ENCODE measurements at regions not wholly inside any gene's neighbourhood (a gene's known extent, or its start where the extent isn't known, plus 50 kb on each side); places are given as distances from the start of the nearest gene placed in this dataset.

DNA sequence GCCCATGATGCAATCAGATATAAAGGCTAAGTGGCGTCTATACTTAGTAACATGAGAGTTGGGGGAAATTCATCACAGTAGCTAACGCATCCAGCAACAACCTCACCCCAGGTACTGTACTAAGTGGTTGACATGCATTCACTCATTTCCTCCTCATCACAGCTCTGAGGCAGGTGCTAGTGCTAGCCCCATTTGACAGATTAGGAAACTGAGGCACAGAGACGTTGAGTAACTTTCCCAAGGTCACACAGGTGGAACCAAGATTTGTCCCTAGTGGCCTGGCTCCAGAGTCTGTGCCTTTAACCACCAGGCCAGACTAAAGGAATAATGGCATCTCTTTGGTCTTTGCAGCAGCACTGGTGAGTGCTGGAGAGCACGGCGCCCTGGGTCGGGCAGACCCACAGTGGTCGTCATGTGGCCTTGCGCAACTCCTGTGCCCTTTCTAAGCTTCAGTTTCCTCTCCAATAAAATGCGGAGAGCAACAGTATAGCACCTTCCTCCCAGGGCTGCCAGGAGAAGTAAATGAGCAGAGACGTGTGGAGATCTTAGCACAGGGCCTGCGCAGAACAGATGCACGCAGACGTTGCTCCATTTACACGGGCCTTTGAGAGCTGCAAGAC lies 186.4 kb downstream of the BCOR start:
- DNase-seq, result no peak

- no peak for DNase-seq
These were observed 185.6 kb downstream of the BCOR start for GRCh38 chrX:39912126-39912525.

GRCh38 chrX:39915081-39915480 lies 182.7 kb downstream of the BCOR start:
- DNase-seq, result no peak

DNA sequence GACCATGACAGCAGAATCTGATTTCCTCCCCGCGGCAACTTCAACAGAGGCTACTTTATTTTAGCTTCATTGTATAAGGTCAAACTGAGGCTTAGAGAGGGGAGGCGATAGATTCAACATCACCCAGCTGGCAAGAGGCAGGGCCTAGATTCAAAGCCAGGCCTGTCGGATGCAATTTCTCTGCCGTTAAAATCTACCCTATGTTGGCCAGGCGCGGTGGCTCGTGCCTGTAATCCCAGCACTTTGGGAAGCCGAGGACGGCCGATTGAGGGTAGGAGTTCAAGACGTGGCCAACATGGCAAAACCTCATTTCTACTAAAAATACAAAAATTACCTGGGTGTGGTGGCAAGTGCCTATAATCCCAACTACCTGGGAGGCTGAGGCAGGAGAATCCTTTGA lies 182.2 kb downstream of the BCOR start:
- no peak for DNase-seq

DNA sequence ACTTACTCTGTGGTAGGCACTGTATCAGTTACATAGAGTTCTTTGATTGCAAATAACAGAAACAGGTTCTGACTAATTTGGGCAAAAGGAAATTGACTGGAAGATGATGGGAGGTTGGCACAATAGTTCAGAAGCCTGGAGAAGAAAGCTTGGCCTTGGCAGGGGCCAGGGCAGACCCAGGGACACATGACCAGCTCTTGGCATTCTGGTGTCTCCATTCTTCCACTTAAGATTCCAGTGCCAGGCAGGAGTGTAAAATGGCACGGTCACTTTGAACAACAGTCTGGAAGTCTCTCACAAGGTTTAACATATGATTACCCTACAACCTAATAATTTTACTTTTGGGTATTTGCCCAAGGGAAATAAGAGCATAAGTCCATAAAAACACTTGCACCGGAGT lies 175.9 kb downstream of the BCOR start:
- DNase-seq, result no peak

DNA sequence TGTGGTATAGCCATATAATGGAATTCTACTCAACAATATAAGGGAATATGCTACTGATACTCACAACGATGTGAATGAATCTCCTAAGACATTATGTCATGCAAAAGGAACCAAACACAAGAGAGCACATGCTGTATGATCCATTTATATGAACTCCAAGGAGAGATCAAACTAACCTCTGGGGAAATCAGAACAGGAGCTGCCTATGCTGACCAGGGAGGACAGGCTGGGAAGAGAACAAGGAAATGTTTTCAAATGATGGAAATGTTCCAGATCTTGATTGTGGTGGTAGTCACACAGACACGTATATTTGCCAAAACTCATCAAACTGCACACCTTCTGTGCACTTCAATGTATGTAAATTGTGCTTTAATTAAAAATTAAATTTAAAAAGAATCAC lies 175.3 kb downstream of the BCOR start:
- no peak for DNase-seq

- no peak for DNase-seq
These were observed 174.8 kb downstream of the BCOR start for GRCh38 chrX:39922926-39923325.

DNA sequence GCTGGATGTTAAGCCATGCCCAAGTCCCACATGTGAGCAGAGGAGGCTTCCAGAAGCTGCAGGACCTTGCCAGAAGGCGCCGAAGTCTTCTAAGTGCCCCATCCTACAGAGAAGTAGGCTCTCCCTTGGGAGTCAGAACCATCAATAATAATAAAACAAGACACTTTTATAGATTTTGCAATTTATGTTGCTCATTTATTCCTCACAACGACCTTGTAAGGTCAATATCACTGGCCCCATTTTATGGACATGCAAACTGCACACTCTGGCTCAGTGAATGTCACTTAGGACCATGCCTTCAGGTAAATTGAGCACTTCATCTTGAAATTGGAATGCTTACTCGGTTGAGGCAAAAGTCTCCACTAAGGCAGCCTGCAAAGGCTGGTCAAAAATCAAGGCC lies 170.4 kb downstream of the BCOR start:
- no peak for DNase-seq

GRCh38 chrX:39928704-39929378 lies 168.9 kb downstream of the BCOR start:
- DNase-seq, result no peak

GRCh38 chrX:39929379-39930025 lies 168.3 kb downstream of the BCOR start:
- no peak for DNase-seq

DNA sequence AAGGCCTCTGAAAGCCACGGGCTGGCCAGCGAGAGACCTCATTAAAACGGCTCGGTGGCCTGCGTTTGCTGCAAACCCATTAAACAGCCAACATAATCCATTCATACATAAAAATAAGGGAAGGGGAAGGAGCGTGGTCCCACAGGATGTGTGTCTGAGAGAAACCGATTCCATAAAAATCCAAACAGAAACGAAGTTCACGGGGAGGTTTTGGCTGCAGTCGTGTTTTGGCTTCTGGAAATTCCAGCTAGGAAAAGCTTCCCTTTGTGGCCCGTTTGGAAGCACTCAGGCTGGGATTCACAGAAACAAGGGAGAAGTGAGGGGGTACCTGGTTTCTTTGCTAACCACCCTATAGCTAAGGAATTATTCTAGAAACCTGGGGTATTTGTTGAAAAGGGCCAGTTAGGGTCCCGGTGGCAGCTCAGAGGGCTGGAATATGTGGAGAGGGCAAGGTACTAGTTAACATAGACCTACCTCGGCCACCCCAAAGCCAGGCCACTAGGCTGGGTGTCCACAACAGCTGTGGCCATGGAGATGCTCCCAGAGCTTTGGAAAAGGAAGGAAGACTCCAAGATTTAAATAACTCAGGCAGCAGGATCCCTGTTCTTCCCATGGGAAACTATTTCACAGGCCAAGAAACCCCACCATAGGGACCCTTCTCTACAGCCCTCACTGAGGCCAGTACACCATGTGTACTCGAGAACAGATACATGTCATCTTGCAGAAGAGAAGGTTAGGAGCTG lies 166.8 kb downstream of the BCOR start:
- no peak for DNase-seq

GRCh38 chrX:39931529-39932282 lies 166.1 kb downstream of the BCOR start:
- no peak for DNase-seq

GRCh38 chrX:39935411-39936064 lies 162.2 kb downstream of the BCOR start:
- DNase-seq, result no peak

- DNase-seq, result no peak
These were observed 160.6 kb downstream of the BCOR start for GRCh38 chrX:39936886-39937770.

- DNase-seq, result no peak
These were observed 159.3 kb downstream of the BCOR start for GRCh38 chrX:39938466-39938865.

GRCh38 chrX:39939678-39940077 lies 158.1 kb downstream of the BCOR start:
- DNase-seq, result no peak

- DNase-seq, result no peak
These were observed 156.3 kb downstream of the BCOR start for GRCh38 chrX:39941332-39941920.

DNA sequence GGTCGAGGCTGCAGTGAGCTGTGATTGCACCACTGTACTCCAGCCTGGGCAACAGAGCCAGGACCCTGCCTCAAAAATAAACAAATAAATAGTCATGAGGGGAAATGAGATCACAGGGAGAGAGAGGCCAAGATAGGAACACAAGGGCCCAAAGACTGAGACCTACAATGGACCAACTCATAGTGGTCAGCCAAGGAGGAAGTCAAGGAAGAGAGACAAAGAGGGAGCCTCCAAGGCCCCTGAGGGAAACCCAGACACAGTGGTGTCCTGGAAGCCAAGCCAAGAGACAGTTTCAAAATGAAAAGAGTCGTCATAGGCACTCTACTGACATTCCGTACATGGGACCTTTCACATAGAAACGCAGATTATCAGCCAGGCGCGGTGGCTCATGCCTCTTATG lies 153.3 kb downstream of the BCOR start:
- DNase-seq, result no peak

GRCh38 chrX:39945709-39946108 lies 152.0 kb downstream of the BCOR start:
- DNase-seq, result no peak

DNA sequence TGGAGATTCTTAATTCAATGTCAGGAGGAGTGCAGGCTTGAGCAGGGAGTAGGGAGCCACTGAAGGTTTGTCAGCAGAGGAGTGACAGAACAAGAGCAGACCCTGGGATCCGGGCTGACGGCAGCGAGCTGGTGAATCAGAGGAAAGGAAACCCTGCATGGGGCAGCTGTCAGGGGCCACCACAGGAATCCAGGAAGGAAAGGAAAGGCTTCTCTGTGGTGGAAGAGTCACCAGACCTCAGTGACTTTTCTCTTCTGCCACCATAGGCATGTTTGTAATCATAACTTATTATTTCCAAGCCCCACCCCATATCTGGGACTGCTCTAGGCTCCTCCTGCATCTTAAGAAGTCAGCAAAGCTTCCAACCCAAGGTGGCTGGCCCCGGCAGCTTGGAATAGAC lies 150.9 kb downstream of the BCOR start:
- DNase-seq, result no peak

GRCh38 chrX:39948582-39948981 lies 149.2 kb downstream of the BCOR start:
- no peak for DNase-seq

Data from NCI-H2171 (cell line).